GM12873 (cell line): ENCODE measurements at regions not wholly inside any gene's neighbourhood (a gene's known extent, or its start where the extent isn't known, plus 50 kb on each side); places are given as distances from the start of the nearest gene placed in this dataset.

Experiments
- TF ChIP-seq, protein P1 (sequence below): IDR thresholded peaks from 2 replicates; pipeline ENCODE4 v1.5.1; 2012; ENCODE audit warnings: low read depth, mild to moderate bottlenecking, moderate library complexity, low read length, control low read depth; ENCODE audit not compliant: insufficient read depth; ENCODE audit errors: missing control alignments

GRCh38 chr3:6105187-6105586 is 755.7 kb upstream of the GRM7 start:
- TF ChIP-seq, protein P1, sequence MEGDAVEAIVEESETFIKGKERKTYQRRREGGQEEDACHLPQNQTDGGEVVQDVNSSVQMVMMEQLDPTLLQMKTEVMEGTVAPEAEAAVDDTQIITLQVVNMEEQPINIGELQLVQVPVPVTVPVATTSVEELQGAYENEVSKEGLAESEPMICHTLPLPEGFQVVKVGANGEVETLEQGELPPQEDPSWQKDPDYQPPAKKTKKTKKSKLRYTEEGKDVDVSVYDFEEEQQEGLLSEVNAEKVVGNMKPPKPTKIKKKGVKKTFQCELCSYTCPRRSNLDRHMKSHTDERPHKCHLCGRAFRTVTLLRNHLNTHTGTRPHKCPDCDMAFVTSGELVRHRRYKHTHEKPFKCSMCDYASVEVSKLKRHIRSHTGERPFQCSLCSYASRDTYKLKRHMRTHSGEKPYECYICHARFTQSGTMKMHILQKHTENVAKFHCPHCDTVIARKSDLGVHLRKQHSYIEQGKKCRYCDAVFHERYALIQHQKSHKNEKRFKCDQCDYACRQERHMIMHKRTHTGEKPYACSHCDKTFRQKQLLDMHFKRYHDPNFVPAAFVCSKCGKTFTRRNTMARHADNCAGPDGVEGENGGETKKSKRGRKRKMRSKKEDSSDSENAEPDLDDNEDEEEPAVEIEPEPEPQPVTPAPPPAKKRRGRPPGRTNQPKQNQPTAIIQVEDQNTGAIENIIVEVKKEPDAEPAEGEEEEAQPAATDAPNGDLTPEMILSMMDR, result no peak

GRCh38 chr3:6108957-6109356 is 752.0 kb upstream of the GRM7 start:
- TF ChIP-seq, protein P1, result no peak

- TF ChIP-seq, protein P1, result no peak
Observed at GRCh38 chr3:6110451-6110850, 750.5 kb upstream of the GRM7 start.

DNA sequence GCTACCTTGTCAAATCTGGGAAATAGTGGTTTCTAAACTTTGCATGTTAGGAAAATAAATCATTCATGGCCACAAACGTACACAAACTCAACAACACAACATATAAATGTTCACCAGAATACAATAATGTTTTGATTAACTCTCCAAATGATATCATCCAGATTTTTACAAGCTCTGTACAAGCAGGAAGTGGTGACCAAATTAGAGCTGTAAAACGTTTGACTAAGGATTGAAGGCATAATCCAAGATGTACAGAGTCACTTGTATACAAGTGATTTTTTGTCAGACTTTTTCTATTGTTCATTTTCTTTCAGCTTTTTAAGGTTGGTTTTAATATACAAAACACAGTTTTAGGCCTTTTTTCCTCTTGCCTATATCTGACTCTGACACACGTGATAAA is 748.4 kb upstream of the GRM7 start:
- TF ChIP-seq, protein P1, result no peak

- TF ChIP-seq, protein P1, result no peak
Observed at GRCh38 chr3:6113338-6113737, 747.6 kb upstream of the GRM7 start.

- TF ChIP-seq, protein P1, result no peak
Observed at GRCh38 chr3:6119367-6119766, 741.5 kb upstream of the GRM7 start.

GRCh38 chr3:6120786-6121185 is 740.1 kb upstream of the GRM7 start:
- TF ChIP-seq, protein P1, result no peak
